ENCODE measurements at regions not wholly inside any gene's neighbourhood (a gene's known extent, or its start where the extent isn't known, plus 50 kb on each side); places are given as distances from the start of the nearest gene placed in this dataset.

DNA sequence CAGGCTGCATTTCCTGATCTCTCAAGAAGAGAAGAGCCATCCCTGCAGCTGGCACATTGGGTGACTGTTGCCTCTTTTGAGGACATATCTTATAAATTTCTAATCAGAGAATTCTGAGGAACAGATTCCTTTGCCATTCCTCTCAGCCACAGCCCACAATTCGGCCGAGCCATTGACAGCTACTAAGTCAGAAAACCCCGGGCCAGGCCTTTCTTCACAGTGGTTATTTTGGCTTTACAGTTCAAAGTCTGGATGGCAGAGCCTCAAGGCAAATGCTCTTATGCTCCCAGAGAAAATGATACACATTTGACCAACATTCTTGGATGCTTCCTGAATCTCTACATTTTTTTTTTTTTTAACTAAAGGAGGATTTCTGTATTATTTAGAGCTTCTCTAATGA, 138.4 kb upstream of the FRMD6 start:
- Histone ChIP-seq H2AFZ (ENCODE audit: low read depth, low read length) (no peak overlapping the region), H3K4me1 (ENCODE audit: control insufficient read depth, extremely low read depth, insufficient read depth, low read length) (peaks cover 4% of the 10 kb centered on the region), H3K9me1 (replicated peaks; ENCODE audit: control insufficient read depth, extremely low read depth, insufficient read depth, low read length) (no peaks in the 10 kb centered on the region), H3K9ac (replicated peaks; ENCODE audit: extremely low read depth, insufficient read depth, low read length) (no peak overlapping the region), H3K4me3 (replicated peaks in 1 of 3; ENCODE audit: insufficient read depth in 1 of 3, low read depth in 1 of 3, low read length in 3 of 3) (no peak overlapping the region), H3K9me3 (replicated peaks; ENCODE audit: control insufficient read depth, insufficient read depth, low read length) (no peaks in the 10 kb centered on the region), H3K36me3 (ENCODE audit: control insufficient read depth in 2 of 2, extremely low read depth in 1 of 2, insufficient read depth in 2 of 2, low read length in 2 of 2) (no peaks in the 10 kb centered on the region), H4K20me1 (replicated peaks; ENCODE audit: control insufficient read depth, extremely low read depth, insufficient read depth, low read length) (no peaks in the 10 kb centered on the region), H3K27ac (ENCODE audit: insufficient read depth, low read depth, low read length) (no peak overlapping the region), H3K4me2 (ENCODE audit: insufficient read depth, low read length) (no peak overlapping the region), H3K27me3 (ENCODE audit: control insufficient read depth in 2 of 2, insufficient read depth in 2 of 2, low read length in 2 of 2) (no peaks in the 10 kb centered on the region), H3K79me2 (ENCODE audit: control insufficient read depth, insufficient read depth, low read length) (no peaks in the 10 kb centered on the region)
- DNase-seq (ENCODE audit: low read depth, low spot score) (no peak), FAIRE-seq (no peak)
- intact Hi-C loops (cut with micrococcal nuclease) (no loop called here), dilution Hi-C loops (cut with MboI; ENCODE audit: extremely low pct_ligation_motif_present, low sequenced_read_pairs) (no loop called here)
- ChIA-PET CTCF (interaction anchor here (1.2 kb wide), 1 partner anchor 9 kb away, joined by 3 read pairs; no protein-coding TSS in a partner anchor), POLR2A (no interaction called here)
- BruUV-seq (replicated peaks) = no TSS peak
- TF ChIP-seq, protein P1, sequence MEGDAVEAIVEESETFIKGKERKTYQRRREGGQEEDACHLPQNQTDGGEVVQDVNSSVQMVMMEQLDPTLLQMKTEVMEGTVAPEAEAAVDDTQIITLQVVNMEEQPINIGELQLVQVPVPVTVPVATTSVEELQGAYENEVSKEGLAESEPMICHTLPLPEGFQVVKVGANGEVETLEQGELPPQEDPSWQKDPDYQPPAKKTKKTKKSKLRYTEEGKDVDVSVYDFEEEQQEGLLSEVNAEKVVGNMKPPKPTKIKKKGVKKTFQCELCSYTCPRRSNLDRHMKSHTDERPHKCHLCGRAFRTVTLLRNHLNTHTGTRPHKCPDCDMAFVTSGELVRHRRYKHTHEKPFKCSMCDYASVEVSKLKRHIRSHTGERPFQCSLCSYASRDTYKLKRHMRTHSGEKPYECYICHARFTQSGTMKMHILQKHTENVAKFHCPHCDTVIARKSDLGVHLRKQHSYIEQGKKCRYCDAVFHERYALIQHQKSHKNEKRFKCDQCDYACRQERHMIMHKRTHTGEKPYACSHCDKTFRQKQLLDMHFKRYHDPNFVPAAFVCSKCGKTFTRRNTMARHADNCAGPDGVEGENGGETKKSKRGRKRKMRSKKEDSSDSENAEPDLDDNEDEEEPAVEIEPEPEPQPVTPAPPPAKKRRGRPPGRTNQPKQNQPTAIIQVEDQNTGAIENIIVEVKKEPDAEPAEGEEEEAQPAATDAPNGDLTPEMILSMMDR (IDR thresholded peaks at IDR 0.05; ENCODE audit: extremely low read depth in 1 of 2, insufficient read depth in 1 of 2, low read depth in 1 of 2, low read length in 2 of 2) = no peak
- TF ChIP-seq FOS (IDR thresholded peaks at IDR 0.05; ENCODE audit: borderline replicate concordance, insufficient read depth, low read length) (no peak), POLR2AphosphoS5 (IDR thresholded peaks at IDR 0.05; ENCODE audit: insufficient read depth, low read depth, low read length) (no peak), JUN (IDR thresholded peaks at IDR 0.05; ENCODE audit: borderline replicate concordance, insufficient read depth, insufficient read length, low read depth) (no peak), MYC (IDR thresholded peaks at IDR 0.05; ENCODE audit: low read depth, low read length) (no peak), GATA2 (IDR thresholded peaks at IDR 0.05; ENCODE audit: insufficient read depth, insufficient read length, low read depth, low read length) (no peak), POLR2A (IDR thresholded peaks at IDR 0.05; ENCODE audit: low read depth, low read length) (no peak), EZH2 (IDR thresholded peaks at IDR 0.05; ENCODE audit: borderline replicate concordance, low read depth, low read length, severe bottlenecking) (no peak)
- TF ChIP-seq, protein P2, sequence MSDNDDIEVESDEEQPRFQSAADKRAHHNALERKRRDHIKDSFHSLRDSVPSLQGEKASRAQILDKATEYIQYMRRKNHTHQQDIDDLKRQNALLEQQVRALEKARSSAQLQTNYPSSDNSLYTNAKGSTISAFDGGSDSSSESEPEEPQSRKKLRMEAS (IDR thresholded peaks at IDR 0.05; ENCODE audit: insufficient read depth, insufficient read length) = no peak

All from endothelial cell of umbilical vein (primary cell).